Stimulated activated CD8-positive, alpha-beta memory T cell treated with anti-CD3 and anti-CD28 coated beads, Interleukin-15, amount 100 ng/mL, for 24 hours (primary cell): ENCODE measurements at regions not wholly inside any gene's neighbourhood (a gene's known extent, or its start where the extent isn't known, plus 50 kb on each side); places are given as distances from the start of the nearest gene placed in this dataset.

Experiments
- DNase-seq: peaks from one replicate; pipeline ENCODE4 v3.0.0-alpha.2; 2020; ENCODE audit warnings: low read depth

- no peak for DNase-seq
Measured at GRCh38 chr5:124377386-124377785, 369.1 kb downstream of the ZNF608 start.

GRCh38 chr5:124373883-124374282 is 372.6 kb downstream of the ZNF608 start:
- no peak for DNase-seq

DNA sequence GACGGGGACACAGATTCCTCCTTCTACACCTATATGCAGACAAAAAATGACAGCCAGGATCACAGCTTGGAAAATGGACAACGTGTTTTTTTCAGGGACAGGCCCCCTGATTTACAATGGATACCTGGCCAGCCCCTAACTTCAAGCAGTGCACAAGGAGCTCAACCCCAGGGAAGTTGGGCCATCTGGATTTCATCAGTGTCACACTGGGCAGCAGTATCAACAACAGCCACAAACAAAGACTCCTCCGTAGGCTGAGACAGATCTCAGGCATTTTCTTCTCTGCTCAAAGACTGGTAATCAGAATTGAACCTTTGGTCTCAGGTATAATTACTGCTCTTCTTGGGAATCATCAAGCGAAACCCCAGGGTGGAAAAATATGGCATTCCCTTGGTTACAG is 374.0 kb downstream of the ZNF608 start:
- no peak for DNase-seq

DNA sequence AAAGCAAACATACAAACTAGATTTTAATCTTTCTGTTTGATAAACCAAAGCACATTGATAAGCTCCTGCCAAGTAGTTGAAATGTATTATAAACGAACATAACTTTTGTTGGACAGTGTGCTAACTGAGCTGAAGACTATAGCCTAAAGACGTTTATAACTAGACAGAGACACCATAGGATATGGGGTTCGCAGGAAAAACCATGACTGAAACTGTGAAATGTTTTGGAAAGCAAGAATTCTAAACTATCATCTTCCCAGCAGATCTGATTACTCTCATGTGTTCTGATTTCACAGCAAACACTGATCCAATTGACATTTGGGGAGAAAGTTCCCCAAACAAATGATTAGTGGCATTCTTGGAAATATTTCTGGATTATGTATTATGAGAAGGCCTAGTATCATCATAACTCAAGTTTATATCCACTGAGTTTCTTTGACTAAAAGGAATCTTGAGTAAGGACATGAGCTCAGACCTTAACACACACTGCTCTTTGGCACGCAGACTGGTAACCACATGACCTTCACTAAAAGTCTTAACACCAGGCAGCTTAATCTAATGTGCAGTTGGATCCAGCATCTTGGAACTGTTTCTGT is 375.2 kb downstream of the ZNF608 start:
- no peak for DNase-seq

DNA sequence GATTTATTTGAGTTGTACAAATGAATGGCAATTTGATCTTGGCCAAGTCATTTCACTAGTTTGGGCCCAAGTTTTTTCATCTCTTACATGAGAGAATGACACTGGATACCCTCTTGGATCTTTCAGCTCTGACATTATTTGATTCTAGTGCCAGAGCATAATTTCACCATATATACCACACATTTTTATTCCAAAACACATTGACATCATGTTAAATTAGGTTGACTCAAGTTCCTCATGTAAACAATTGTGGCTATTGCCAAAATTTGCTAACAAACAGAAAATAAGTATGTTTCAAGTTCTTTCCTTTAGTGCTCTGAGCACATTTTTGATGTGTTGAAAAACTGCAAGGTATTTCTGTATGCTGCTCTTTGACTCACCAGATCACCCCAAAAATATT is 375.8 kb downstream of the ZNF608 start:
- DNase-seq = no peak

GRCh38 chr5:124365361-124365801 is 381.1 kb downstream of the ZNF608 start:
- DNase-seq = no peak

- DNase-seq = no peak
Measured at GRCh38 chr5:124355928-124356327, 390.5 kb downstream of the ZNF608 start.

DNA sequence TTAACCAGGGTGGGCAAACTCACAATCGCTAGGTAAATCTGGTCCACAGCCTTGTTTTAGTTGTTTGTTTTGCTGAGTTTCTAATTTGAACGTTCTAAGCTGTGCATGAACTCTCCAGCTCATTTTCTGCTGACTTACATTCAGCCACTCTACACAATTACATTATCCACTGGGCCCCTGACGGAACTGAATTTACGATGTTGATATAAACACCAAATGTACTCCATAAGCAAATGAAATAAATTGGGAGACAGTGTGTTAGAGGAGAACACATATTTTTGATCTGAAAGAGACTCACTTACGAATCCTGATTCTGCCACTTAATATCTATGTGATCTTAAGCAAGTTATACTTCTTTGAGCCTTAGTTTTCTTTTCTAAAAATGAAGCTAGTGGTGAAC is 393.4 kb downstream of the ZNF608 start:
- no peak for DNase-seq

DNA sequence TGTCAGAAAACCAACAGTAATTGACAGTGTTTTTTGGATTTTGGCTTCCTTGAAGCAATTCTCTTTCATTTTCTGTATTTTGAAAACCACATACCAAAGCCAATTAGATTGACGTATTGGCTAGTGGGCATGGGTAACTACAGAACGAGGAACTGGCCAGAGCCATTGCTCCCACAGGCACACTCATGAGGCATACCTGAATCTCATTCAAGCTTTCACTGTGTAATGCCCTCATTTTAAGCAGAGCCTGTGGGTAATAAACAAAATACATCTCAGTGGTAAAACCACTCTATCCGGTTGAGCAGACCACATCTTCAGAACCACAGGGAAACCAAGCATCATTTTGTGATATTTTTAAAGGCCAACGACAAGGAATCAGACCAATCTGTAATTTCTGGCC is 394.1 kb downstream of the ZNF608 start:
- no peak for DNase-seq

DNA sequence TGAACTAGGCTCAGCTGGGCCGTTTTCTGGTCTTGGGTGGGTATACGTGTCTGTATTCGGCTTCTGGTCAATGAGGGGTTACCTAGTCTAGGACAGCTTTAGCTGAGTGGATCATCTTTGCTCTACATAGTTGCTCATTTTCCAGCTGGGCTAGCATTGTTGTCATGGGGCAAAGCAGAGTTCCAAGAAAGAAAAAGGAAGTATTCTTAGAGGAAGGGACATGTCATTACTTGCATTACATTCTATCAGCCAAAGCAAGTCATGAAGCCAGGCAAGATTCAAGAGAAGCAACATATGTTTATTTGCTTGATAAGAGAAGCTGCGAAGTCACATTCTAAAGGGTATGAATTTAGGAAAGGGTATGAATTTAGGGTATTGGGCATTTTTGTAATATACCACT is 396.5 kb downstream of the ZNF608 start:
- no peak for DNase-seq

DNA sequence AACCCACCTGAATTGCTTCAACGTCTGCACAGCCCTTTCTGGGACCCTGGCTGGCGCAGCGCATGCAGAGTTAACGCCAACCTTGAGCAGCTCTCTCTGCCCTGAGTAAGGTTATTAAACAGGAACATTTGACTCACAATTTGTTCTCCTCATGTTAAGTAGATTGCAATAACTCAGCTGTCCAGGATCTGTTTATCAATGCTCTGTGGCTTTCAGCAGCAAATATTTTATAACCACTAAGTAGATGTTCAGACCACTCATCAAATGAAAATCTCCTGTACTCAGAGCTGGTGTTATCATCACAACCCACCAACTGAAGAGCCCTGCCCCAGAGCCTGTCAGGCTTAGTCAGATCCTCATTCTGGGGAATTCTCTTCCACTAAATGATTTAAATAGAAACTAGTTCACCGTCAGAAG is 403.0 kb downstream of the ZNF608 start:
- no peak for DNase-seq

GRCh38 chr5:124342986-124343385 is 403.5 kb downstream of the ZNF608 start:
- no peak for DNase-seq

GRCh38 chr5:124342584-124342983 is 403.9 kb downstream of the ZNF608 start:
- no peak for DNase-seq

DNA sequence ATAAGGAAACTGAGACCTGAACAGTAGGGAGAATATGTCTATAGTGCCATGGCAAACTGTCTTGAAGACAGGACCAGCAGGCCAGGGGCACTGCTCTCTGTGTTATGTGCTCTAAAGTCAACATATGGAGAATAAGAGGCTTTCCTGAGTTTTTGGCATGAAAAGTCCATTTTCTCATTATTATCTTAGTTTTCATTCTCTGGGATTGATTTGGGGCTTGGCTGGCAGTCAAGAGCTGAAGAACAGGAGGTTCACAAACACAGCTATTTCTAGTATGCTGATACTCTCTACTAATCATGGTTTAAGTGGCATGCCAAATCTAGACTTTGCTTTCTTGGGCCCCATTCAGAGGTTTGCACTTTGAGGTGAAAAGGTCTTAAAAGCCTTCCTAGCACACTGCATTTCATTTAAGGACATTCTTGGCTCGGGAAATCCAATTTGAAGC is 404.4 kb downstream of the ZNF608 start:
- DNase-seq = no peak

- DNase-seq = no peak
Measured at GRCh38 chr5:124341066-124341858, 405.2 kb downstream of the ZNF608 start.

GRCh38 chr5:124337996-124338395 is 408.4 kb downstream of the ZNF608 start:
- DNase-seq = no peak

DNA sequence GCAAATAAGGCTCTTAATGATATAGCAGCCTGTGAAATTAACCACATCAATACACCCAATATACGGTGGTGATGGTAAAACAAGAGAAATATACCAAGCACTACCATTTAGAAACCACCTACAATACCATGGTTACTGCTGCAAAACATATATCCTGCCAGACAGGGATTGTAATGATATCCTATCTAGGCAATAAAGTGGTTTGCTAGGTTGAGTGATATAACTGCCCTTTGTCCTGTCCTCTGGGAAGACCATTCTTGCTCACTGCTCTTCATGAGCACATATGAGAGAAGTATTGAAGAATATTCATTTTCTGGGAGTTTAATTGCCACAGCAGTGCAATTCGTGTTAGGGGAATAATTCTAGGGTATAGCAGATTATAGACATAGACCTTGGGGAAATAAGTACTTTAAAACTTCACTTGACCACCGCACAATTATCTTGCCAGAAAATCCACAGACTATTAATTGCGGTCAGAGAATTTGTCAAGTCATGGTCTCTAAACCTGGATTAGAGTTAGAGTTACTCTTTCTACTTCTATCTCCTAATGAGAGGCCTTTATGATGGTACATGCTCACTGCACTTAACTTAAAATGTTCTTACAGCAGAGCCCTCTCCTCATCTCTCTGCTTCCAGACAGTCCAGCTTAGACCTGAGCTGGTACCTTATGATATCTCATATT is 413.0 kb downstream of the ZNF608 start:
- no peak for DNase-seq

DNA sequence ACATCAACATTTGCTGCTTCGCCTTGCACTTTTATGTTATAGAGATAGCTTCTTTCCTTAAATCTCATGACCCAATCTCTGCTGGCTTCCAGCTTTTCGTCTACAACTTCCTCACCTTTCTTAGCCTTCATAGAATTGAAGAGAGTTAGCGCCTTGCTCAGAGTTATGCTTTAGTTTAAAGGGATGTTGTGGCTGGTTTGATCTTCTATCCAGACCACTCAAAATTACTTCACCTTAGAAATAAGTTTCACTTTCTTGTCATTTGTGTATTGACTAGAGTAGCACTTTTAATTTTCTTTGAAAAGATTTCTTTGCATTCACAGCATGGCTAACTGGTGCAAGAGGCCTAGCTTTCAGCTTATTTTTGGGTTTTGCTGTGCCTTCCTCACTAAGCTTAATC is 414.2 kb downstream of the ZNF608 start:
- no peak for DNase-seq

- no peak for DNase-seq
Measured at GRCh38 chr5:124330595-124331220, 415.7 kb downstream of the ZNF608 start.

DNA sequence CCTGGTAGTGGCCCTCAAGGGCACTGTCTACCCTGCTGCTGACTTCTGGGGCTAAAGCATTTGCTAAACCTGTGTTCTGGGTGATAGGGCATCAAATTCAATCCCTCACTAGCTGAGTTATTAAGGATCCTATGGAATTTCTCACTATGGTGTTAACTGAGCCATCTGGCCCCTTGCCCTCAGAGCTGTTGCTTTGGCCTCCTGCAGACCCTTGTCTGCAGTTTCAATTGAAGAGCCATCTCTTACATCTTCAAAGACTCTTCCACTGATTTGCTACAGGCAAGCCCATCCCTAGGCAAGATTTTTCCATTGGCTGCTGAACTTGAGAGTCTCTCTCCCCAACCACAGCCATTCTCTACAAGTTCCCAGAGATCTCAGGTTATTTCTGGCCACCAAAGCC is 418.2 kb downstream of the ZNF608 start:
- no peak for DNase-seq

DNA sequence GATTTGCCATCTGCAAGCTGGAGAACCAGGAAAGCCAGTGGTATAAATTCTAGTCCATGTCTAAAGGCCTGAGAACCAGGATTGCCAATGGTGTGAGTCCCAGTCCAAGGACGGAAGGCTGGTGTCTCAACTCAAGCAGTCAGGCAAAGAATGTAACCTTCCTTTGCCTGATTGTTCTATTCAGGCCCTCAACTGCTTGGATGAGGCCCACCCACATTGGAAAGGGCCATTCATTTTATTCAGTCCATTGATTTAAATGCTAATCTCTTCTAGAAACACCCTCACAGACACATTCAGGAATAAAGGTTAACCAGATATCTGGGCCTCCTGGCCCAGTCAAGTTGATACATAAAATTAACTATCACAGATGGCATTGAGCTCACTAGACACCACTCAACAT is 427.8 kb downstream of the ZNF608 start:
- DNase-seq = no peak

- no peak for DNase-seq
Measured at GRCh38 chr5:124317451-124317850, 429.0 kb downstream of the ZNF608 start.
